Fibroblast of peridontal ligament (primary cell): ENCODE measurements at regions not wholly inside any gene's neighbourhood (a gene's known extent, or its start where the extent isn't known, plus 50 kb on each side); places are given as distances from the start of the nearest gene placed in this dataset.
"Not testable (repeated sequence)": the region's sequence is repeated elsewhere in the genome, so short reads cannot be mapped to it uniquely, and the experiment has no call there.

ENCODE experiments used
- DNase-seq: peaks from one replicate; pipeline ENCODE4 v3.0.0-alpha.2; 2010; ENCODE audit errors: extremely low read depth

GRCh38 chr2:83261591-83262136 lies 1197.4 kb downstream of the SUCLG1 start:
- no peak for DNase-seq

DNA sequence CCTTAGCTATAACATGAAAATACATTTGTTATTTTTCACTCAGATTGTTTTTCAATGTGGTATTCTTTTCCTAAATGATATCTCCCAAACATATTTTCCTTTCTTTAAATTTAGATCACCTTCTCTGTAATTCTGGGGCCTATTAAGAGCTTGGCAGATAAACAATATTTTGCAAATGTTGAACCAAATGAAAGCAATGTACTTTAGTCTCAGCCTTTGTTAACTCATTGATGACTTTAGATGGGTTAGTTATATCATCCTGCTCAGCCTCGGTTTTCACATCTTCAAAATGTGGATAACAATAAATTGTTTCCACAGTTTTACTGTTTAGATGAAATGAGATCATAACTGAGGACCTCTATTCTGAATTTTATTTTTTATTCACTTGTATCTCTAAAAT lies 1205.2 kb downstream of the SUCLG1 start:
- no peak for DNase-seq

GRCh38 chr2:83251321-83251872 lies 1207.7 kb downstream of the SUCLG1 start:
- DNase-seq = no peak

DNA sequence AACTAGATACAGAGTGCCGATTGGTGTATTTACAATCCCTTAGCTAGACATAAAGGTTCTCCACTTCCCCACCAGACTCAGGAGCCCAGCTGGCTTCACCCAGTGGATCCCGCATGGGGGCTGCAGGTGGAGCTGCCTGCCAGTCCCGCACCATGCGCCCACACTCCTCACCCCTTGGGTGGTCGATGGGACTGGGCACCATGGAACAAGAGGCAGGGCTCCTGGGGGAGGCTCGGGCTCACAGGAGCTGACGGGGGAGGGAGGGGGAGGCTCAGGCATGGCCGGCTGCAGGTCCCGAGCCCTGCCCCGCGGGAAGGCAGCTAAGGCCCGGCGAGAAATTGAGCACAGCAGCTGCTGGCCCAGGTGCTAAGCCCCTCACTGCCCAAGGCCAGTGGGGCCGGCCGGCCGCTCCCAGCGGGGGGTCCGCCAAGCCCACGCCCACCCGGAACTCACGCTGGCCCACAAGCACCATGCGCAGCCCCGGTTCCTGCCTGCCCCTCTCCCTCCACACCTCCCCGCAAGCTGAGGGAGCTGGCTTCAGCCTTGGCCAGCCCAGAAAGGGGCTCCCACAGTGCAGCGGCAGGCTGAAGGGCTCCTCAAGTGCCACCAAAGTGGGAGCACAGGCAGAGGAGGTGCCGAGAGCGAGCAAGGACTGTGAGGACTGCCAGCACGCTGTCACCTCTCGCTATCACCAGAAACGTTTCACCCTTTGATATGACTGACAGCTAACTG lies 1213.1 kb downstream of the SUCLG1 start:
- DNase-seq = not testable (repeated sequence)

DNA sequence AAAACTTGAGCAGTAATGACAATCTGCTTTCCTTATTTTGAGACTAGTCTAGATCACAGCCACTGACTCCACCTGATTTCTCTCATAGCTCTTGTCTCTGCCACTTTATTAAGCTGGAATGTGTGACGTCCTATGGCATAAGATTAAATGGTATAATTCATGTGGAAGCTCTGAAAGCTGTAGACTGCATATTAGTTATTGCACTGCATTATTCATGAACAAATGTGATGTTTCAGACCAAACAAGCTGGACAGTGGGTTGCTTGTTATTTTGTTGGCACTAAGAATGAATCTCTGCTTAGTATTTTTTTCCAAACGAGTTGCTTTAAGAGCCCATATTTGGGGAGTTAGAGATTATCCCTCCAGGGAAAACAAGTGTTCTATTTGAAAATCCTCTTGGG lies 1218.5 kb downstream of the SUCLG1 start:
- no peak for DNase-seq

- DNase-seq = no peak
These were observed 1221.0 kb downstream of the SUCLG1 start for GRCh38 chr2:83238111-83238510.

- DNase-seq = no peak
These were observed 1224.8 kb downstream of the SUCLG1 start for GRCh38 chr2:83234246-83234645.

DNA sequence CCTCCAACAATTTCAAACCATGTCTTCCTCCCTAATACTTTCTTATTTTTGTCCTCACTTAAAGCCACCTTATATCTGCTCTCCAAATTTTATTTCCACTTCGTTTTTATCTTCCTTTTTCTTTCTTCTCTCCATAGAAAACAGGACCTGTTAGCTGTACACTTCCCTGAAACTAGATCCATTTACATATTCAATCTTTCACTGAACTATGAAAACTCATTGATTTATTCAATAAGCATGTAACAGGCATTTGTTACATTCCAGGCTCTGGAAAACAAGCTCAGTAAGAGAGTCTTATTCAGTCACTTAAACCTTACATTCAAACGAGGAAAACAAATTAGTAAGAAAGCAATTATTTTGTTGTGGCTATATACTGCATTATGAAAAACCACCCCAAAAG lies 1225.3 kb downstream of the SUCLG1 start:
- no peak for DNase-seq

DNA sequence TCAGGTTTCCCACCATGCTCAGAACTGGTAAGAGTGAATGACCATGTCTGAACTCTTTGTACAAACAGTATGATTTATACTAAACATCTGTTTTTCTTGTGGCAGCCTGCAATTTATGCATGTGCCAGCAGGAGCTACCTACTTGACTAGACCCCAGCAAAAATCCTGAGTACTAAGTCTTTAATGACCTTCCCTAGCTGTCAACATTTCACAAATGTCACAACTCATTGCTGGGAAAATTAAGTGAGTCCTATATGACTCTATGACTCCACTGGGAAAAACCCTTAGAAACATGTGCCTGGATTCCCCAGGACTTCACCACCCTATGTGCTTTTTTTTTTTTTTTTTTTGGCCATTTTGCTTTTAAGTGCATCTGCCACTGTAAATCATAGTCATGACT lies 1225.8 kb downstream of the SUCLG1 start:
- DNase-seq = no peak

- DNase-seq = no peak
These were observed 1229.6 kb downstream of the SUCLG1 start for GRCh38 chr2:83229443-83229842.

- DNase-seq = no peak
These were observed 1234.4 kb downstream of the SUCLG1 start for GRCh38 chr2:83224591-83225200.

DNA sequence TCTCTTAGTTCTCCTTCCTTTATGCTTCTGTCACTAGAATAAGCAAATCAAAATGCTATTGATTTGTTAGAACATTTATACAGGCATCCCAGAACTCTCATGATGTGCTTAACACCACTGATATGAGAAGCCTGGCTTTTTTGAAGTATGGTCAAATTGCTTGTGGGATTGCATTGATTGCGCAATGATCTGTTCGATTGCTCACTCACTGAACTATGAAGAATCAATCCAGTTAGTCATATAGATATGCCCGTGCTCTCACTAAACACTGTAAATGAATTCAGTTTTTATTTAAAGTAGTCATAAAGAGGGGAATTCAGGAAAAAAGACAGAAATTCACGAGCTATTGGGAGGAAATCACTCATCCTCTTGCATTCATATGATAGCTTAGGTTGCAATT lies 1237.8 kb downstream of the SUCLG1 start:
- DNase-seq = no peak

- no peak for DNase-seq
These were observed 1241.2 kb downstream of the SUCLG1 start for GRCh38 chr2:83217854-83218253.

DNA sequence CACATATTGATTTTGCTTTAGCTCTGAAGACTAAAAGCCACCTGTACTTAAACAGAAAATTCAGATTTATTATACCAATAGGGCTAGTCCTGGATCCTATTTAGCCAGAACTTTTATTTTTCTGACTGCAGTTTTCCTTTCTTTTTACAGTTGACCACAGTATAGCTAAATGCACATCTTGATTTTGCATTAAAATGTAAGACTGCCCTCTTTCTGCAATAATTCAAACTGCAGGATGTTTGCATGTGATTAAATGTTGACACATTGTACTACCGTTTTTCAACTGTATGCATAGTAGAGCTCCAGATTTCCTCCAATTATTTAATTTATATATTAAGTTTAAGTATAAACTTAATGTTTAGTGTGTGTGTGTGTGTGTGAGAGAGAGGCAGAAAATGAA lies 1262.9 kb downstream of the SUCLG1 start:
- DNase-seq = peak; percentile 36

DNA sequence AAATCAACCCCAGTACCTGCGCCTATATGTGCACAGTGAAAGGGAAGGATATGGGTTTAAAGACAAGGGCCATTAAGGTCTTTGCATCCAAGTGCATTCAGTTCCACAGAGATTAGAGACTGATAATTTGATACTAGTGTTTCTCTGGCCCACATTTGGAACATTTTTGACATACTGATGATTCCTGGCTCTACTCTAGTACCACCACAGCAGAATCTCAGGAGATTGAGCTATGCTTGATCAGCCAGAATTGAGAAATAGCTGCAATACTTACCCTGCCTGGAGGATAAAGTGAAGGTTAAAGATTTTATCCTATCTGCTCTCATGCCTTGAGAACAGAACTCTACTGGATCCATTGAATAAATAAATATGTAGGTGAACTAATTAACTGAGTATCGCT lies 1267.8 kb downstream of the SUCLG1 start:
- no peak for DNase-seq

GRCh38 chr2:83186105-83186760 lies 1272.8 kb downstream of the SUCLG1 start:
- no peak for DNase-seq

GRCh38 chr2:83180862-83181530 lies 1278.1 kb downstream of the SUCLG1 start:
- DNase-seq = not testable (repeated sequence)

GRCh38 chr2:83176539-83176938 lies 1282.5 kb downstream of the SUCLG1 start:
- no peak for DNase-seq

DNA sequence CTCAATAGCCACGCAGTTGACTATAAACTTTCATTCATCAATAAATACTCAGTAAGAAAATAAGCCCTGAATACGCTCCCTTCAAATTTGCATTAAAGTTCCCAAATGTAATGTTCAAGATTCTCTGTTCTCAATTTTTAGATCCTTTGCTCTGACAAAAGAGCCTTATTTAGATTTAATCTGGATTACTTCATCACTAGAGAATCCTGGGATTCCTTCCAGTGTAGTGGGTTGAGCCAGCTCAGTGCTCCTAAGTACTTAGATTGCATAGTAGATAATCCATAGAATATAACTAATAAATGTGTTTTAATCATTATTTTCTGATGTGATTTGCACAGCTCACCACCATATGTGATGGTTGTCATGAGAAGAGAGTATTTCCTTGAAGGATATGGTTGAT lies 1286.2 kb downstream of the SUCLG1 start:
- no peak for DNase-seq

- DNase-seq = no peak
These were observed 1290.7 kb downstream of the SUCLG1 start for GRCh38 chr2:83168377-83168776.

DNA sequence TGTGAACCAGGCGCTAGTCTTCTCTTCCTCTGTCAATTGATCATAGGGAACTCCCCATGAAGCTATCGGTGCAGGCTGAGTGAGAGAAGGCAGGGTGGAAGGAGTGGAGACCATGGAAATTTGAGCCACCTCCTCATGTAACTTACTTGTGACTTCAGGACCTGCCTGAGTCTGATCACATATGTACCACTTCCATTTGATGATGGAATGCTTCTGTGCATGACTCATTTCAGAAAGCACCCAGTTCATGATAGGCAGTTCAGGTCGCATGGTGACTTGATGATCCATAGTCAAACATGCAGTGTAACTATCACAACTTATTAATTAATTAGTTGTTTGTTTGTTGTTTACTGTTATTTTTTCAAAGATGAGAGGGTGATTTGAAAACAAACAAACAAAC lies 1296.7 kb downstream of the SUCLG1 start:
- no peak for DNase-seq

DNA sequence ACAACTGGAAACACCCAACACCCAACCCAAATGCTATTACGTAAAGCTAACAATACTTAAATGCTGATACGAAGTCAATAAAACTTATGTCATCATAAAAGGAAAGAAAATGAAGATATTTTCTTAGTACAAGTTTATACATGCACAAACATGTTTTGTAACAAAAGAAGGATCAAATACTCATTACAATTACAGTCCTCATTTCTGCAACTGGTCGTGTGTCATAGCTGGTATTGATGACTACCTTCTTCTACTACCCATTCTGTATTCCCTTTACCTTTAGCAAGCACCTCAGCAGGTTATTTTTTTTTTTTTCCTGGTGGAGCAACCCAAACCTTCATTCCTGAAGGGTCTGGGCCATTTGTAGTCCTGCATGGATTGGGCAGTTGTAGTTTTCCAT lies 1298.5 kb downstream of the SUCLG1 start:
- no peak for DNase-seq
